Left ventricle myocardium inferior (tissue), 1 donor: ENCODE measurements at regions not wholly inside any gene's neighbourhood (a gene's known extent, or its start where the extent isn't known, plus 50 kb on each side); places are given as distances from the start of the nearest gene placed in this dataset.

Source experiments
- DNase-seq: peaks from one replicate; pipeline ENCODE4 v3.0.0-alpha.2; 2020
- H3K27ac ChIP-seq: fragments of 200-600 bp; replicated peaks from 2 replicates; pipeline ENCODE4 v1.8.0; 2021
- H3K27me3 ChIP-seq: fragments of 200-600 bp; 2 replicates; pipeline ENCODE4 v1.8.0; 2021; ENCODE audit warnings: low read depth
- H3K36me3 ChIP-seq: fragments of 200-600 bp; 2 replicates; pipeline ENCODE4 v1.8.0; 2021
- H3K4me1 ChIP-seq: fragments of 200-600 bp; 2 replicates; pipeline ENCODE4 v1.8.0; 2021
- H3K4me3 ChIP-seq: fragments of 200-600 bp; 2 replicates; pipeline ENCODE4 v1.8.0; 2021; ENCODE audit warnings: mild to moderate bottlenecking, moderate library complexity
- H3K9me3 ChIP-seq: fragments of 200-600 bp; replicated peaks from 2 replicates; pipeline ENCODE4 v1.8.0; 2021
- intact Hi-C: fragments of 100-400 bp; cut with micrococcal nuclease; formaldehyde crosslinking; loops from one replicate; pipeline ENCODE4 v1.11.0; 2022
- TF ChIP-seq, protein P1 (sequence below): fragments of 200-600 bp; IDR thresholded peaks from 2 replicates; pipeline ENCODE4 v1.8.0; 2021; ENCODE audit warnings: antibody characterized with exemption, mild to moderate bottlenecking, borderline replicate concordance
- donor health status: DM: no; HTN: yes; CAD: no; lungs with severe emphysema.

DNA sequence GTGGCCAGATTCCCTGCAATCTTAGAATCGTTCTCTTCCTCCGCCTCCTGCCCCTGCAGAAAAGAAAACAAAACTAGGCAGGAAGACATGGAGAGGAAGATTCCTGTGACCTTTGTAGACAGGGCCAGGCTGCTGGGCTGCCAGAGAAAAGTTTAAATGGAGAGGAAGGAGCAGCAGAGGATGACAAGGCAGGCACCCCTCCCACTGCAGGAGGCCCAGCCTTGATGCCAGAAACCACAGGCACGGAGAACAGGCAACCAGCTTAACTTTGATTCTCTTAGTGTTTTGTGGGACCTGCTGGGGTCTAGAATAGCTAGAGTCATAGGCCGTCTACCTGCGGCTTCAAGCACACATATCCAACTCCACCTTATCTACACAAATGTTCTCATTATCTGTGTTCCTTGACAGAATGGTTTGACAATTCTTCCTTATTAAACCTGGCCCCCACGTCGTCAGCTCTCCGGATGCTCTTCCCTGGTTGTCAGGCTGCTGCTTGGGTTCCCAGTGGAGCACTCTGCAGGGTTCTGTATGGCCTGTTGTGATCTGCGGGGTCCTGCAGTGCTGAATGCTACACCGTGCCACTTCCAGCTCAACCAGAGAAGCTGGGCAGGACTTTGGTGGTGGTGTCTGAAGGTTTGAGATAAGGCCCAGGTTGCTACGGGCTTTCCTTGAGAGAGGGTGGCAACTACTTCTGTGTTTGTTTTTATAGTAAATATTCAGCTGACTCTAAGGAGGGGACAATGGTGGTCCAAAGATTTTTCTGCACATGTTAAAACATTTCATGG lies 609.5 kb downstream of the AACS start:
- intact Hi-C loops: no loop called here
- H3K4me3 ChIP-seq: no peak overlapping the region
- no peaks in the 10 kb centered on the region for H3K9me3 ChIP-seq
- TF ChIP-seq, protein P1, sequence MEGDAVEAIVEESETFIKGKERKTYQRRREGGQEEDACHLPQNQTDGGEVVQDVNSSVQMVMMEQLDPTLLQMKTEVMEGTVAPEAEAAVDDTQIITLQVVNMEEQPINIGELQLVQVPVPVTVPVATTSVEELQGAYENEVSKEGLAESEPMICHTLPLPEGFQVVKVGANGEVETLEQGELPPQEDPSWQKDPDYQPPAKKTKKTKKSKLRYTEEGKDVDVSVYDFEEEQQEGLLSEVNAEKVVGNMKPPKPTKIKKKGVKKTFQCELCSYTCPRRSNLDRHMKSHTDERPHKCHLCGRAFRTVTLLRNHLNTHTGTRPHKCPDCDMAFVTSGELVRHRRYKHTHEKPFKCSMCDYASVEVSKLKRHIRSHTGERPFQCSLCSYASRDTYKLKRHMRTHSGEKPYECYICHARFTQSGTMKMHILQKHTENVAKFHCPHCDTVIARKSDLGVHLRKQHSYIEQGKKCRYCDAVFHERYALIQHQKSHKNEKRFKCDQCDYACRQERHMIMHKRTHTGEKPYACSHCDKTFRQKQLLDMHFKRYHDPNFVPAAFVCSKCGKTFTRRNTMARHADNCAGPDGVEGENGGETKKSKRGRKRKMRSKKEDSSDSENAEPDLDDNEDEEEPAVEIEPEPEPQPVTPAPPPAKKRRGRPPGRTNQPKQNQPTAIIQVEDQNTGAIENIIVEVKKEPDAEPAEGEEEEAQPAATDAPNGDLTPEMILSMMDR: no peak
- DNase-seq: no peak
- no peaks in the 10 kb centered on the region for H3K36me3 ChIP-seq
- H3K27me3 ChIP-seq: no peaks in the 10 kb centered on the region
- H3K4me1 ChIP-seq: no peaks in the 10 kb centered on the region
- H3K27ac ChIP-seq: no peak overlapping the region

DNA sequence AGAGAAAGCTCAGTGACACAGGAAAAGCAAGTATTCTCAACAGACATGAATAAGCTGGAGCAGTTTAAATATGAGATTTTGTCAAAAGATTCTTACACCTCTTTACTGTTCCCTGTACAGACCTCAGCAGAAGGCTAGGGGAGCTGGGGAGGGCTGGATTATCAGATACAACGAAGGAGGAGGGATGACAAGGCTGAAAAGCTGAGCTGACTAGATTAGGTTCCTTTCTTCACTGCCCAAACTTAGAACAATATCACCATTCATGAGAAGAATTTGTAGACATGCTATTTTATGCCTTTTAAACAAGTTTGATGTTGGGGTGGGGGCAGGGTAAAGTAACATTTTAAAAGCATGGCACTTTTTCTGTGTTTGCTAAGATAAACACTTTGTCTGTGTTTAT lies 611.1 kb downstream of the AACS start:
- TF ChIP-seq, protein P1: no peak
- no peaks in the 10 kb centered on the region for H3K36me3 ChIP-seq
- intact Hi-C loops: no loop called here
- DNase-seq: no peak
- H3K27me3 ChIP-seq: no peaks in the 10 kb centered on the region
- no peak overlapping the region for H3K27ac ChIP-seq
- H3K4me3 ChIP-seq: no peak overlapping the region
- H3K4me1 ChIP-seq: no peaks in the 10 kb centered on the region
- H3K9me3 ChIP-seq: no peaks in the 10 kb centered on the region

DNA sequence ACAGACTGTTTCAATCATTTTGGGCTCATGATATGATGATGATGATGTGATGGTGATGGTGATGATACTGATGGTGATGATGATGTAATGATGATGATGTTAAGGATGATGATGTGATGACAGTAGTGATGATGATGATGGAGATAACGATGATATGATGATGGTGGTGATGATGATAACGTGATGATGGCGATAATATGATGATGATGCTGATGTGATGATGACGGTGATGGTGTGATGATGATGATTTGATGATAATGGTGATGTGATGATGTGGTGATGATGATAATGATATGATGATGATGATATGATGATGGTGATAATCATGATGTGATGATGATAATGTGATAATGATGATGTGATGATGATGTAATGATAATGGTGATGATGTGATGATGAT lies 612.6 kb downstream of the AACS start:
- intact Hi-C loops: no loop called here
- H3K27me3 ChIP-seq: peaks cover 10% of the 10 kb centered on the region
- DNase-seq: no peak

DNA sequence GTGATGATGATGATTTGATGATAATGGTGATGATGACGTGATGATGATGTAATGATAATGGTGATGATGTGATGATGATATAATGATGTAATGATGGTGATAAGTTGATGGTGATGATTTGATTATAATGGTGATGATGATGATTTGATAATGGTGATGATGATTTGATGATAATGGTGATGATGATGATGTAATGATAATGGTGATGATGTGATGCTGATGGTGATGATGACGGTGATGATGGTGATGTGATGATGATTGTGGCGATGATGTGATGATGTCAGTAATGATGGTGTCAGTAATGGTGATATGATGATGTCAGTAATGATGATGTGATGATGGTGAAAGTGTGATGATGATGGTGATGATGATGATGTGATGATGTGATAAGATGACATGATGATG lies 613.4 kb downstream of the AACS start:
- TF ChIP-seq, protein P1: no peak
- intact Hi-C loops: no loop called here
- Histone ChIP-seq H3K27me3 (peaks cover 18% of the 10 kb centered on the region), H3K4me3 (no peak overlapping the region), H3K36me3 (no peaks in the 10 kb centered on the region), H3K4me1 (no peaks in the 10 kb centered on the region), H3K9me3 (no peaks in the 10 kb centered on the region), H3K27ac (no peak overlapping the region)
- DNase-seq: no peak

More for the DNA sequence above, 612.6 kb downstream of the AACS start:
- H3K27ac ChIP-seq: no peak overlapping the region
- no peaks in the 10 kb centered on the region for H3K36me3 ChIP-seq
- H3K9me3 ChIP-seq: no peaks in the 10 kb centered on the region
- no peak overlapping the region for H3K4me3 ChIP-seq
- TF ChIP-seq, protein P1: no peak
- no peaks in the 10 kb centered on the region for H3K4me1 ChIP-seq

DNA sequence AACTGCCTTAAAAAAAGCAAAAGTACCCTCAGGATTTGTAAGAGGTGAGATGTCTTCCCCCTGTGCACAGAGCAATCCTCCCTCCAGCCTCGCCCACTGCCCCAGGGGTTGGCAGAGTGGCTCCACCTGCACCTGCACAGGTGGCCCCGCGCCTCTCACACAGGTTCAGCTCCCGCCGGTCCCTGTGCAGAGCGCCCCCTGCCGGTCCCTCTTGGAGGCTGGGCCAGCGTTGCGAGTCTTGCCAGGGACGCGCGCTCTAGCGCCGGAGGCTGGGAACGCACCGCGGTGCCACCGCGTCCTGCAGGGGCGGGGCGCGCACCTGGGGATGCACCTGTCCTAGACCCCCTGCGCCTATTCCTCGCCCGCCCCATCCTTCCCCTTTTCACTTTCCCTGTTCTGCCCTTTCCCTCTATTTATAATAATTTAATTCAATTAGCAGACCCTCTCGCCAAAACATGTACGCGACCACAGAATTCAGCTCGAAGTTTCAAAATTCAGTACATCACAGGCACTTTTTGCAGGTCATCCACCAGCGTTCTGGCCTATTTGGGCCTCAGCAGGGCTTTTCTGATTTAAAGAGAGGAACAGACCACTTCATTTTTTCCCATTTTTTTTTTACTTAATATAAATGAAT lies 618.6 kb downstream of the AACS start:
- DNase-seq: no peak
- TF ChIP-seq, protein P1: peak; percentile 29
- Histone ChIP-seq H3K4me3 (no peak overlapping the region), H3K9me3 (no peaks in the 10 kb centered on the region), H3K4me1 (no peaks in the 10 kb centered on the region), H3K27ac (no peak overlapping the region), H3K36me3 (no peaks in the 10 kb centered on the region), H3K27me3 (peaks cover 71% of the 10 kb centered on the region)
- intact Hi-C loops: no loop called here
